M059J (cell line): ENCODE measurements at regions not wholly inside any gene's neighbourhood (a gene's known extent, or its start where the extent isn't known, plus 50 kb on each side); places are given as distances from the start of the nearest gene placed in this dataset.

Experiments used
- DNase-seq: peaks from one replicate; pipeline ENCODE4 v3.0.0-alpha.2; 2012; ENCODE audit warnings: low read depth

- DNase-seq: no peak
Measured at GRCh38 chr11:64501500-64502427, 54.0 kb upstream of the SLC22A11 start.

- DNase-seq: no peak
Measured at GRCh38 chr11:64502634-64503033, 53.1 kb upstream of the SLC22A11 start.

DNA sequence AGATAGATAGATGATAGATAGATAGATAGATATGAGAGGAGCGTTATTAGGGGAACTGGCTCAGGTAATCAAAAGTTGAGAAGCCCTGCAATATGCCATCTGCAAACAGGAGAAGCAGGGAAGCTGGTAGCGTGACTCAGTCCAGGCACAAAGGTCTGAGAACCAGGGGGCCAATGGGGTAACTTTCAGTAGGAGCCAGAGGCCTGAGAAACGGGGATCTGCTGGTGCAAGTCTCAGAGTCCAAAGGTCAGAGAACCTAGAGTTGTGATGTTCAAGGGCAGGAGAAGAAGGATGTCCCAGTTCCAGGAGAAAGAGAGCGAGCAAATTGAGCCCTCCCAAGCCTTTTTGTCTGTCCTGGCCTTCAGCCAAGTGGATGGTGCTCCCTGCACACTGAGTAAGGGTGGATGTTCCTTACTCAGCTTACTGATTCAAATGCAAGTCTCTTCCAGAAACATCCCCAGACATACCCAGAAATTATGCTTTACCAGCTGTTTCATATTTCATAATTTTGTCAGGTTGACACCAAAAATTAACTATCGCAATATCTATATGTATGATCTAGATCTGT is 52.5 kb upstream of the SLC22A11 start:
- no peak for DNase-seq

DNA sequence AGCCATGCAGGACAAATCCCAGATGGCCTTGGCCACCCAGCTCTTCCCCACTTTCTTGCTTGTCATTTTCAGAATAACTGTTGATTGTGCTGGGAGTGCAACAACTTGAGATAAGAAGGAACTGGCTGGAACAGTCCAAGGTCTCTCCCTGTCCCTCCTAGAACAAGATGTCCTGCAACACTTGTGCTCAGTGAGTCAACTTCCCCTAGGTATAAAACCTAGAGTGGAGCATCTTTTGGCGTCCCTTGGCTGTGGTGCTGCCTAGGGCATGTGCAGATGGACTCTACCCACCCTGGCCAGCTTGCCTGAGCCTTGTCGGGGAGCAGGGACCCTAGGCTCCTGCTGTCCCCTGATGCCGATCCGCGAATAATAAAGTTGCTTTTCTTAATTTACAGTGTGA is 50.7 kb upstream of the SLC22A11 start:
- no peak for DNase-seq
